ENCODE measurements at regions not wholly inside any gene's neighbourhood (a gene's known extent, or its start where the extent isn't known, plus 50 kb on each side); places are given as distances from the start of the nearest gene placed in this dataset.

DNA sequence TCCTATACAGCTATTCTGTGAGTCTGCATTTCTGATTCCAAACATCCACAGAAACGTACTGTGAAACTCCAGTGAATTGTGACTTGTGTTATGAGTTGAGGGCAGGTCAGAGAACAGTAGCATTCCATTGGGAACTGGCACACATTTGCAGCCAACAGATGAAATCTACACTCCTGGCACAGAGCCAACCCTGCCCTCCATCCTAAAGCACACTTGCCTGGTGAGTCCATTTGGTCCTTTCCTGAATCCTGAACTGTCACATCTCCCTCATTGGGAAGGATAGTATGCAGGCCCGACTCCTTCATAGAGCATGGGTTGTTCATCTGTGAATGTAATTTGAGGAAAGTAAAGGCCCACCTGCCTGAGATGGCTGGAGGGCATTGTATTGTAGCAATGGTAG, 314.3 kb upstream of the RASGRP1 start (continued):
- TF ChIP-seq, protein P1, sequence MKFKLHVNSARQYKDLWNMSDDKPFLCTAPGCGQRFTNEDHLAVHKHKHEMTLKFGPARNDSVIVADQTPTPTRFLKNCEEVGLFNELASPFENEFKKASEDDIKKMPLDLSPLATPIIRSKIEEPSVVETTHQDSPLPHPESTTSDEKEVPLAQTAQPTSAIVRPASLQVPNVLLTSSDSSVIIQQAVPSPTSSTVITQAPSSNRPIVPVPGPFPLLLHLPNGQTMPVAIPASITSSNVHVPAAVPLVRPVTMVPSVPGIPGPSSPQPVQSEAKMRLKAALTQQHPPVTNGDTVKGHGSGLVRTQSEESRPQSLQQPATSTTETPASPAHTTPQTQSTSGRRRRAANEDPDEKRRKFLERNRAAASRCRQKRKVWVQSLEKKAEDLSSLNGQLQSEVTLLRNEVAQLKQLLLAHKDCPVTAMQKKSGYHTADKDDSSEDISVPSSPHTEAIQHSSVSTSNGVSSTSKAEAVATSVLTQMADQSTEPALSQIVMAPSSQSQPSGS (IDR thresholded peaks at IDR 0.05; ENCODE audit: low read length), result no peak
- no peak for TF ChIP-seq NRF1 (IDR thresholded peaks at IDR 0.05; ENCODE audit: low read depth, low read length)
- no peak for TF ChIP-seq E2F6 (IDR thresholded peaks at IDR 0.05)
- TF ChIP-seq TAF7 (optimal IDR thresholded peaks at IDR 0.05; ENCODE audit: borderline replicate concordance, low read depth, low read length), result no peak
- TF ChIP-seq POLR2AphosphoS5 (IDR thresholded peaks at IDR 0.05; ENCODE audit: low read depth, low read length), result no peak
